A204.1 (cell line): ENCODE measurements at regions not wholly inside any gene's neighbourhood (a gene's known extent, or its start where the extent isn't known, plus 50 kb on each side); places are given as distances from the start of the nearest gene placed in this dataset.
"Not testable (repeated sequence)": the region's sequence is repeated elsewhere in the genome, so short reads cannot be mapped to it uniquely, and the experiment has no call there.

Experiments used
- FAIRE-seq: peaks from 2 replicates; lab custom pipeline; 2012; peaks lifted over from hg19 to GRCh38; lab: Jason Lieb, UNC

- no peak for FAIRE-seq
Observed at GRCh38 chr1:191022856-191023255, 545.2 kb upstream of the BRINP3 start.

- no peak for FAIRE-seq
Observed at GRCh38 chr1:191025896-191026642, 548.4 kb upstream of the BRINP3 start.

GRCh38 chr1:191026828-191027227 is 549.2 kb upstream of the BRINP3 start:
- FAIRE-seq, result no peak

GRCh38 chr1:191034132-191034531 is 556.5 kb upstream of the BRINP3 start:
- FAIRE-seq, result no peak

GRCh38 chr1:191043066-191043465 is 565.4 kb upstream of the BRINP3 start:
- no peak for FAIRE-seq

GRCh38 chr1:191049781-191050180 is 572.1 kb upstream of the BRINP3 start:
- no peak for FAIRE-seq

- FAIRE-seq, result no peak
Observed at GRCh38 chr1:191052888-191053287, 575.2 kb upstream of the BRINP3 start.

- FAIRE-seq, result no peak
Observed at GRCh38 chr1:191065346-191065745, 587.7 kb upstream of the BRINP3 start.

- no peak for FAIRE-seq
Observed at GRCh38 chr1:191065771-191066170, 588.1 kb upstream of the BRINP3 start.

GRCh38 chr1:191074881-191075280 is 597.2 kb upstream of the BRINP3 start:
- no peak for FAIRE-seq

GRCh38 chr1:191083090-191083489 is 605.4 kb upstream of the BRINP3 start:
- not testable (repeated sequence) for FAIRE-seq

GRCh38 chr1:191085121-191085520 is 607.5 kb upstream of the BRINP3 start:
- no peak for FAIRE-seq

GRCh38 chr1:191086910-191087309 is 609.2 kb upstream of the BRINP3 start:
- no peak for FAIRE-seq

- peak; percentile 99 for FAIRE-seq
Observed at GRCh38 chr1:191096405-191096804, 618.7 kb upstream of the BRINP3 start.

GRCh38 chr1:191099696-191100095 is 622.0 kb upstream of the BRINP3 start:
- no peak for FAIRE-seq

GRCh38 chr1:191101960-191102359 is 624.3 kb upstream of the BRINP3 start:
- FAIRE-seq, result no peak

GRCh38 chr1:191125950-191126349 is 648.3 kb upstream of the BRINP3 start:
- no peak for FAIRE-seq

- no peak for FAIRE-seq
Observed at GRCh38 chr1:191134796-191135195, 657.1 kb upstream of the BRINP3 start.

- FAIRE-seq, result peak; percentile 3
Observed at GRCh38 chr1:191140038-191140437, 662.4 kb upstream of the BRINP3 start.

GRCh38 chr1:191142748-191143147 is 665.1 kb upstream of the BRINP3 start:
- FAIRE-seq, result no peak

GRCh38 chr1:191145834-191146233 is 668.2 kb upstream of the BRINP3 start:
- no peak for FAIRE-seq

- no peak for FAIRE-seq
Observed at GRCh38 chr1:191151321-191151807, 673.7 kb upstream of the BRINP3 start.

GRCh38 chr1:191152776-191153175 is 675.1 kb upstream of the BRINP3 start:
- FAIRE-seq, result no peak

- FAIRE-seq, result no peak
Observed at GRCh38 chr1:191155178-191155577, 677.5 kb upstream of the BRINP3 start.
